Cardiac muscle cell (in vitro differentiated cells and primary cell): ENCODE measurements at regions not wholly inside any gene's neighbourhood (a gene's known extent, or its start where the extent isn't known, plus 50 kb on each side); places are given as distances from the start of the nearest gene placed in this dataset.
"Not testable (repeated sequence)": the region's sequence is repeated elsewhere in the genome, so short reads cannot be mapped to it uniquely, and the experiment has no call there.

Source experiments
- DNase-seq, 2 donors: peaks; one replicate each; pipeline versions ENCODE4 v3.0.0 to v3.0.0-alpha.2; 2010 to 2017; ENCODE audit warnings: low read depth in 1 of 2, low spot score in 1 of 2
- H3K27ac ChIP-seq: fragments of 200-600 bp; sonication (generic); 2 replicates; pipeline ENCODE4 v1.5.1; 2016
- H3K27me3 ChIP-seq: fragments of 200-600 bp; sonication (generic); 2 replicates; pipeline ENCODE4 v1.6.0; 2016; ENCODE audit warnings: control low read depth
- H3K36me3 ChIP-seq: fragments of 200-600 bp; sonication (generic); 2 replicates; pipeline ENCODE4 v1.5.1; 2016; ENCODE audit warnings: control low read depth
- H3K4me1 ChIP-seq: fragments of 200-600 bp; sonication (generic); 2 replicates; pipeline ENCODE4 v1.8.1; 2017; ENCODE audit warnings: low read depth, mild to moderate bottlenecking, mixed run types
- H3K4me3 ChIP-seq: fragments of 200-600 bp; sonication (generic); 2 replicates; pipeline ENCODE4 v1.5.1; 2016; ENCODE audit warnings: mild to moderate bottlenecking
- H3K9me3 ChIP-seq: fragments of 200-600 bp; sonication (generic); 2 replicates; pipeline ENCODE4 v1.5.1; 2017; ENCODE audit warnings: low read depth, mild to moderate bottlenecking, control low read depth
- CTCF ChIP-seq: IDR thresholded peaks from 2 replicates; pipeline ENCODE4 v1.5.1; 2012; ENCODE audit warnings: low read depth, mild to moderate bottlenecking, low read length

DNA sequence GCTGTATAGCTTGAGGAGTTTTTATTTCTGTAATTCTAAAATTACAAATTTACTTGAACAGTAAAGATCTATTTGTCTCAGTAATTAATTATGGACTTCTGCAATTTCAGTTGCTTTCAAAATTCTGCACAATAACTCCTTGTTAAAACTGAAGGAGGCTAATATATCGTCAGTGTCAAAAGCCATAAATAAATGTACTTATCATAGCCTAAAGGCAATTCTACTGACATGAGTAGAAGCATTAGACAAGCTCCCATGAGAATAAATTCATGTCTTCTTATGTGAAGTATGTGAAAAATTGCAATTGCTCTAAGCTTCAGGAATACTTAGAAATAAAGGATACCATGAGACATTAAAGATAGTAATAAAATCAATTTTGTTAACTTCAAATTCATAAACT, 381.2 kb upstream of the PCDH10 start:
- Histone ChIP-seq H3K4me1 (peaks cover 7% of the 10 kb centered on the region), H3K27me3 (no peaks in the 10 kb centered on the region), H3K9me3 (no peaks in the 10 kb centered on the region), H3K36me3 (no peaks in the 10 kb centered on the region), H3K27ac (no peak overlapping the region), H3K4me3 (no peak overlapping the region)
- no peak for TF ChIP-seq CTCF
- DNase-seq, result no peak

- no peak overlapping the region for H3K27ac ChIP-seq
- H3K36me3 ChIP-seq, result no peaks in the 10 kb centered on the region
- peaks cover 7% of the 10 kb centered on the region for H3K4me1 ChIP-seq
- H3K27me3 ChIP-seq, result no peaks in the 10 kb centered on the region
- no peaks in the 10 kb centered on the region for H3K9me3 ChIP-seq
- no peak for TF ChIP-seq CTCF
- DNase-seq, result peak in 1 of 2 donors; percentile 32
- no peak overlapping the region for H3K4me3 ChIP-seq
Measured at GRCh38 chr4:132770776-132771175, 378.3 kb upstream of the PCDH10 start.

DNA sequence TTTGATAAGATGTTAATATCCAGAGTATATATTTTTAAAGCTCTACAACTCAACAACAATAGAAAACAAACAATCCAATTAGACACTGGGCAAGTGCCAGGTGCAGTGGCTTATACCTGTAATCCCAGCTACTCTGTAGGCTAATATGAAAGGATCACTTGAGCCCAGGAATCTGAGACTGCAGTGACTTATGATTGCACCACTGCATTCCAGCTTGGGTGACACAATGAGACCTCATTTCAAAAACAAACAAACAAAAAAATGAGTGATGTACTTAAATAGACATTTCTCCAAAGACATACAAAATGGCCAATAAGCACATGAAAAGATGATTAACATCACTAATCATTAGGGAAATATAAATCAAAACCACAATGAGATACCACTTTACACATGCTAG, 356.8 kb upstream of the PCDH10 start:
- no peaks in the 10 kb centered on the region for H3K4me1 ChIP-seq
- no peak for DNase-seq
- H3K9me3 ChIP-seq, result no peaks in the 10 kb centered on the region
- H3K4me3 ChIP-seq, result no peak overlapping the region
- H3K27ac ChIP-seq, result no peak overlapping the region
- no peaks in the 10 kb centered on the region for H3K36me3 ChIP-seq
- no peak for TF ChIP-seq CTCF
- H3K27me3 ChIP-seq, result no peaks in the 10 kb centered on the region

- Histone ChIP-seq H3K27ac (no peak overlapping the region), H3K4me1 (no peaks in the 10 kb centered on the region), H3K27me3 (no peaks in the 10 kb centered on the region), H3K4me3 (no peak overlapping the region), H3K9me3 (no peaks in the 10 kb centered on the region), H3K36me3 (no peaks in the 10 kb centered on the region)
- TF ChIP-seq CTCF, result no peak
- no peak for DNase-seq
Measured at GRCh38 chr4:132797856-132798255, 351.2 kb upstream of the PCDH10 start.

DNA sequence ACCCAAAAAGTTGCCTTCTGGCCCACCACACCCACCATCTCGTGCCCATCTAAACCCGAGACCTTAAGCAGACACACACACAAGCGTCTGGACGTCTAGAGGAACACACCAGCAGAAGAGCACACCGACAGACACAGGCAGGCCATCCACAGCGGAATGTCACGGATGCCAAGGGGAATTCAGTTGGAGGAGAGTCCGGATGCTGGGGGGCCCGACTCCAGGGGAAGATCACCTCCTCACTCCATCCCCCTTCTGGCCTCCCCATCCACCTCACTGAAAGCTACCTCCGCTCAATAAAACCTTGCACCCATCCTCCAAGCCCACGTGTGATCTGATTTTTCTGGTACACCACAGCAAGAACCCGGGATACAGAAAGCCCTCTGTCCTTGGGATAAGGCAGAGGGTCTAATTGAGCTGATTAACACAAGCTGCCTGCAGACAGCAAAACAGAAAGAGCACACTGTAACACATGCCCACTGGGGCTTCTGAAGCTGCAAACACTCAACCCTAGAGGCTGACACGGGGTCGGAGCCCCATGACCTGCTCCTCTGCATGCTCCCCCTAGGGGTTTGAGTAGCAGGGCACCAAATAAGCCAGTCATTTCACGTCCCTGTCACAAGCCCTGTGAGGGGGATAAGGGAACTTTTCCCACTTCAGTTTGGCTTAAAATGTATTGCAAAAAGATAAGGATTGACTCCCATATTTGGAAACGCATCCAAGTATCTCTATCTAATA, 339.6 kb upstream of the PCDH10 start:
- Histone ChIP-seq H3K4me3 (no peak overlapping the region), H3K9me3 (no peaks in the 10 kb centered on the region)
- peak in 1 of 2 donors; percentile 10 for DNase-seq

DNA sequence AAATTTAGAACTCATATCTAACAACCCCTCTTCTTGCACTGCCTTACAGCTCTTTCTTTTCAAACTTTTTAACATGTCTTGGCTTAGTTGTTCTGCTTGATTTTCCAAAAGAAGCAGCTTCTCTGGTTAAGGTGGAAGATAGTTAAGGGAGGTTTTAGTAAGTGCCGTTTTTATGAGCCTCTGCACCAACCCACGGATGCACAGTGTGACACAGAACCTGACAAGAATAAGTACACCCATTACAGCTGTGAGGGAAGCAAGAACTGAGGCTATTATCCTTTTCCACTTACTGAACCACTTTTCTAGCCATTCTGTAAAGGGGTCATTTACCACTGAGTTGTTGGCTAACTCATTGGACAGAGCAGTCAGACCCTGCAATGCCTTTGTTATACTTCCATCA, 336.0 kb upstream of the PCDH10 start:
- not testable (repeated sequence) for H3K27ac ChIP-seq, H3K4me1 ChIP-seq, DNase-seq, H3K9me3 ChIP-seq, H3K36me3 ChIP-seq, H3K4me3 ChIP-seq, H3K27me3 ChIP-seq

More for the DNA sequence above, 339.6 kb upstream of the PCDH10 start:
- no peak overlapping the region for H3K27ac ChIP-seq
- no peaks in the 10 kb centered on the region for H3K36me3 ChIP-seq
- H3K27me3 ChIP-seq, result no peaks in the 10 kb centered on the region
- H3K4me1 ChIP-seq, result no peaks in the 10 kb centered on the region
- no peak for TF ChIP-seq CTCF
